ENCODE measurements at regions not wholly inside any gene's neighbourhood (a gene's known extent, or its start where the extent isn't known, plus 50 kb on each side); places are given as distances from the start of the nearest gene placed in this dataset.

GRCh38 chr4:120629546-120630108 lies 292.9 kb downstream of the PRDM5 start:
- ATAC-seq, result no peak
- TF ChIP-seq ZNF114 (CRISPR knock-in tag; IDR thresholded peaks at IDR 0.05), result no peak
- TF ChIP-seq NANOG (IDR thresholded peaks at IDR 0.05; ENCODE audit: borderline replicate concordance), result no peak

GRCh38 chr4:120622601-120623000 lies 299.9 kb downstream of the PRDM5 start:
- H3K27ac ChIP-seq (ENCODE audit: low read depth), result no peak overlapping the region
- no peaks in the 10 kb centered on the region for H3K9me2 ChIP-seq (ENCODE audit: insufficient read depth)
- Mint-ChIP-seq H3K4me3 (no peak overlapping the region), H3K27ac (no peak overlapping the region), H3K4me1 (no peaks in the 10 kb centered on the region), H3K36me3 (ENCODE audit: low read depth) (no peaks in the 10 kb centered on the region), H3K27me3 (ENCODE audit: insufficient read depth, low read depth, poor library complexity) (no peaks in the 10 kb centered on the region), H3K9me3 (no peaks in the 10 kb centered on the region)
- H4K20me1 ChIP-seq (replicated peaks; ENCODE audit: insufficient read depth), result no peaks in the 10 kb centered on the region
- H3K4me3 ChIP-seq, result no peak overlapping the region
- ATAC-seq (no peak), DNase-seq (ENCODE audit: low spot score) (no peak)
- H3K4me2 ChIP-seq, result no peak overlapping the region
- no peak overlapping the region for H2AFZ ChIP-seq
- no peaks in the 10 kb centered on the region for H3F3A ChIP-seq (replicated peaks; ENCODE audit: low read depth)
- H3K36me3 ChIP-seq (ENCODE audit: insufficient read depth), result no peaks in the 10 kb centered on the region
- H3K27me3 ChIP-seq (ENCODE audit: insufficient read depth), result no peaks in the 10 kb centered on the region
- no peaks in the 10 kb centered on the region for H3K79me2 ChIP-seq (replicated peaks; ENCODE audit: insufficient read depth)
- no peaks in the 10 kb centered on the region for H3K4me1 ChIP-seq (ENCODE audit: insufficient read depth)
- TF ChIP-seq, protein P1, sequence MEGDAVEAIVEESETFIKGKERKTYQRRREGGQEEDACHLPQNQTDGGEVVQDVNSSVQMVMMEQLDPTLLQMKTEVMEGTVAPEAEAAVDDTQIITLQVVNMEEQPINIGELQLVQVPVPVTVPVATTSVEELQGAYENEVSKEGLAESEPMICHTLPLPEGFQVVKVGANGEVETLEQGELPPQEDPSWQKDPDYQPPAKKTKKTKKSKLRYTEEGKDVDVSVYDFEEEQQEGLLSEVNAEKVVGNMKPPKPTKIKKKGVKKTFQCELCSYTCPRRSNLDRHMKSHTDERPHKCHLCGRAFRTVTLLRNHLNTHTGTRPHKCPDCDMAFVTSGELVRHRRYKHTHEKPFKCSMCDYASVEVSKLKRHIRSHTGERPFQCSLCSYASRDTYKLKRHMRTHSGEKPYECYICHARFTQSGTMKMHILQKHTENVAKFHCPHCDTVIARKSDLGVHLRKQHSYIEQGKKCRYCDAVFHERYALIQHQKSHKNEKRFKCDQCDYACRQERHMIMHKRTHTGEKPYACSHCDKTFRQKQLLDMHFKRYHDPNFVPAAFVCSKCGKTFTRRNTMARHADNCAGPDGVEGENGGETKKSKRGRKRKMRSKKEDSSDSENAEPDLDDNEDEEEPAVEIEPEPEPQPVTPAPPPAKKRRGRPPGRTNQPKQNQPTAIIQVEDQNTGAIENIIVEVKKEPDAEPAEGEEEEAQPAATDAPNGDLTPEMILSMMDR (conservative IDR thresholded peaks at IDR 0.05; ENCODE audit: low read depth in 2 of 2), result no peak
- TF ChIP-seq ZNF114 (CRISPR knock-in tag; IDR thresholded peaks at IDR 0.05) (no peak), POLR2AphosphoS5 (IDR thresholded peaks at IDR 0.05; ENCODE audit: low read depth) (no peak)
- TF ChIP-seq, protein P2, sequence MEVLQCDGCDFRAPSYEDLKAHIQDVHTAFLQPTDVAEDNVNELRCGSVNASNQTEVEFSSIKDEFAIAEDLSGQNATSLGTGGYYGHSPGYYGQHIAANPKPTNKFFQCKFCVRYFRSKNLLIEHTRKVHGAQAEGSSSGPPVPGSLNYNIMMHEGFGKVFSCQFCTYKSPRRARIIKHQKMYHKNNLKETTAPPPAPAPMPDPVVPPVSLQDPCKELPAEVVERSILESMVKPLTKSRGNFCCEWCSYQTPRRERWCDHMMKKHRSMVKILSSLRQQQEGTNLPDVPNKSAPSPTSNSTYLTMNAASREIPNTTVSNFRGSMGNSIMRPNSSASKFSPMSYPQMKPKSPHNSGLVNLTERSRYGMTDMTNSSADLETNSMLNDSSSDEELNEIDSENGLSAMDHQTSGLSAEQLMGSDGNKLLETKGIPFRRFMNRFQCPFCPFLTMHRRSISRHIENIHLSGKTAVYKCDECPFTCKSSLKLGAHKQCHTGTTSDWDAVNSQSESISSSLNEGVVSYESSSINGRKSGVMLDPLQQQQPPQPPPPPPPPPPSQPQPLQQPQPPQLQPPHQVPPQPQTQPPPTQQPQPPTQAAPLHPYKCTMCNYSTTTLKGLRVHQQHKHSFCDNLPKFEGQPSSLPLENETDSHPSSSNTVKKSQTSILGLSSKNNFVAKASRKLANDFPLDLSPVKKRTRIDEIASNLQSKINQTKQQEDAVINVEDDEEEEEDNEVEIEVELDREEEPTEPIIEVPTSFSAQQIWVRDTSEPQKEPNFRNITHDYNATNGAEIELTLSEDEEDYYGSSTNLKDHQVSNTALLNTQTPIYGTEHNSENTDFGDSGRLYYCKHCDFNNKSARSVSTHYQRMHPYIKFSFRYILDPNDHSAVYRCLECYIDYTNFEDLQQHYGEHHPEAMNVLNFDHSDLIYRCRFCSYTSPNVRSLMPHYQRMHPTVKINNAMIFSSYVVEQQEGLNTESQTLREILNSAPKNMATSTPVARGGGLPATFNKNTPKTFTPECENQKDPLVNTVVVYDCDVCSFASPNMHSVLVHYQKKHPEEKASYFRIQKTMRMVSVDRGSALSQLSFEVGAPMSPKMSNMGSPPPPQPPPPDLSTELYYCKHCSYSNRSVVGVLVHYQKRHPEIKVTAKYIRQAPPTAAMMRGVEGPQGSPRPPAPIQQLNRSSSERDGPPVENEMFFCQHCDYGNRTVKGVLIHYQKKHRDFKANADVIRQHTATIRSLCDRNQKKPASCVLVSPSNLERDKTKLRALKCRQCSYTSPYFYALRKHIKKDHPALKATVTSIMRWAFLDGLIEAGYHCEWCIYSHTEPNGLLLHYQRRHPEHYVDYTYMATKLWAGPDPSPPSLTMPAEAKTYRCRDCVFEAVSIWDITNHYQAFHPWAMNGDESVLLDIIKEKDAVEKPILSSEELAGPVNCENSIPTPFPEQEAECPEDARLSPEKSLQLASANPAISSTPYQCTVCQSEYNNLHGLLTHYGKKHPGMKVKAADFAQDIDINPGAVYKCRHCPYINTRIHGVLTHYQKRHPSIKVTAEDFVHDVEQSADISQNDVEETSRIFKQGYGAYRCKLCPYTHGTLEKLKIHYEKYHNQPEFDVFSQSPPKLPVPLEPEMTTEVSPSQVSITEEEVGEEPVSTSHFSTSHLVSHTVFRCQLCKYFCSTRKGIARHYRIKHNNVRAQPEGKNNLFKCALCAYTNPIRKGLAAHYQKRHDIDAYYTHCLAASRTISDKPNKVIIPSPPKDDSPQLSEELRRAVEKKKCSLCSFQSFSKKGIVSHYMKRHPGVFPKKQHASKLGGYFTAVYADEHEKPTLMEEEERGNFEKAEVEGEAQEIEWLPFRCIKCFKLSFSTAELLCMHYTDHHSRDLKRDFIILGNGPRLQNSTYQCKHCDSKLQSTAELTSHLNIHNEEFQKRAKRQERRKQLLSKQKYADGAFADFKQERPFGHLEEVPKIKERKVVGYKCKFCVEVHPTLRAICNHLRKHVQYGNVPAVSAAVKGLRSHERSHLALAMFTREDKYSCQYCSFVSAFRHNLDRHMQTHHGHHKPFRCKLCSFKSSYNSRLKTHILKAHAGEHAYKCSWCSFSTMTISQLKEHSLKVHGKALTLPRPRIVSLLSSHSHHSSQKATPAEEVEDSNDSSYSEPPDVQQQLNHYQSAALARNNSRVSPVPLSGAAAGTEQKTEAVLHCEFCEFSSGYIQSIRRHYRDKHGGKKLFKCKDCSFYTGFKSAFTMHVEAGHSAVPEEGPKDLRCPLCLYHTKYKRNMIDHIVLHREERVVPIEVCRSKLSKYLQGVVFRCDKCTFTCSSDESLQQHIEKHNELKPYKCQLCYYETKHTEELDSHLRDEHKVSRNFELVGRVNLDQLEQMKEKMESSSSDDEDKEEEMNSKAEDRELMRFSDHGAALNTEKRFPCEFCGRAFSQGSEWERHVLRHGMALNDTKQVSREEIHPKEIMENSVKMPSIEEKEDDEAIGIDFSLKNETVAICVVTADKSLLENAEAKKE (CRISPR knock-in tag; IDR thresholded peaks at IDR 0.05), result no peak

More at GRCh38 chr4:120629546-120630108, 292.9 kb downstream of the PRDM5 start:
- Mint-ChIP-seq H3K4me1 (peaks cover 5% of the 10 kb centered on the region; the same call in 2 of the 3 replicates), H3K9me3 (no peaks in the 10 kb centered on the region), H3K27ac (no peak overlapping the region), H3K4me3 (no peak overlapping the region), H3K27me3 (ENCODE audit: insufficient read depth, low read depth, poor library complexity) (no peaks in the 10 kb centered on the region), H3K36me3 (ENCODE audit: low read depth) (no peaks in the 10 kb centered on the region)
- no peak overlapping the region for H2AFZ ChIP-seq
- H3K4me3 ChIP-seq, result no peak overlapping the region
- H4K20me1 ChIP-seq (replicated peaks; ENCODE audit: insufficient read depth), result no peaks in the 10 kb centered on the region
- H3F3A ChIP-seq (replicated peaks; ENCODE audit: low read depth), result no peaks in the 10 kb centered on the region
- H3K36me3 ChIP-seq (ENCODE audit: insufficient read depth), result no peaks in the 10 kb centered on the region
- H3K79me2 ChIP-seq (replicated peaks; ENCODE audit: insufficient read depth), result no peaks in the 10 kb centered on the region
- no peaks in the 10 kb centered on the region for H3K9me2 ChIP-seq (ENCODE audit: insufficient read depth)
- no peak for DNase-seq (ENCODE audit: low spot score)
- H3K27ac ChIP-seq (ENCODE audit: low read depth), result no peak overlapping the region
- no peaks in the 10 kb centered on the region for H3K27me3 ChIP-seq (ENCODE audit: insufficient read depth)
- H3K4me2 ChIP-seq, result no peak overlapping the region
- no peaks in the 10 kb centered on the region for H3K4me1 ChIP-seq (ENCODE audit: insufficient read depth)
